ENCODE measurements at regions not wholly inside any gene's neighbourhood (a gene's known extent, or its start where the extent isn't known, plus 50 kb on each side); places are given as distances from the start of the nearest gene placed in this dataset.

DNA sequence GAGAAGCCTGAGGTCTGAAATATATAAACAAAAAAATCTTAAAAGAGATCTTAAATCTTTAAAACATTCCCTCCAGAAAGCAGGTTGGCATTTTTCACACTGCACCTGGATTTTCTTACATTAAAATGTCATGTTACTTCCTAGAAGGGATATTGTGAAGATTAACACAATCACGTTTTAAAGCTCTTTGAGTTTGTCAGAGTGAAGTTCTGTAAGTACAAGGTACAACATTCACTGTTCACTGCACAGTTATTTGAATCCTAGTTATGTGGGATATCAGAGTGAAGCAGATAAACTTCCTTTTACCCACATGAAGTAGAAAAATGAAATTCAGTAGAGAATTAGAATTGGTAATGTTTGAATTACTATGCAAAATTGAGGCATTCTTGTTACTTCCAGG is 353.6 kb upstream of the RGMB start:
- H2AFZ ChIP-seq (replicated peaks; ENCODE audit: low read length, poor library complexity), result no peak overlapping the region
- CTCF ChIA-PET, result no interaction called here
- in situ Hi-C loops (cut with MboI; ENCODE audit: low sequenced_read_pairs), result no loop called here

More for the DNA sequence above, 353.6 kb upstream of the RGMB start:
- WGBS, 2 experiments (ENCODE audit: extremely low coverage in 2 of 2, insufficient read length in 1 of 2), result no CpG with 5 or more reads among the region's 1 CpG
- H3K9ac ChIP-seq (ENCODE audit: low read depth, low read length), result no peak overlapping the region
- no peak overlapping the region; the same call in 1 of the 2 replicates for H3K56ac ChIP-seq (ENCODE audit: extremely low read depth, insufficient read depth, low read length)
- H4K20me1 ChIP-seq (ENCODE audit: insufficient read depth, low read length), result no peaks in the 10 kb centered on the region
- H3K23ac ChIP-seq (ENCODE audit: low read depth, low read length), result no peak overlapping the region
- no peak overlapping the region for H3K4me3 ChIP-seq (ENCODE audit: insufficient read depth, low read depth, low read length)
- no peak overlapping the region for H3K4ac ChIP-seq (ENCODE audit: low read depth, low read length)
- H3K4me2 ChIP-seq (ENCODE audit: low read depth, low read length), result no peak overlapping the region
- intact Hi-C loops (cut with micrococcal nuclease) (no loop called here), dilution Hi-C loops (cut with HindIII; ENCODE audit: low sequenced_read_pairs, unreplicated experiment) (no loop called here)
- peaks cover 2% of the 10 kb centered on the region; the same call in 1 of the 2 replicates for H3K9me1 ChIP-seq (ENCODE audit: insufficient read depth, low read length)
- peaks cover 9% of the 10 kb centered on the region; the same call in 1 of the 2 replicates for H3K4me1 ChIP-seq (ENCODE audit: control insufficient read depth, insufficient read depth, low read length)
- no peak for ATAC-seq (ENCODE audit: low read depth)
- DNase-seq, result no peak
- TF ChIP-seq, protein P1, sequence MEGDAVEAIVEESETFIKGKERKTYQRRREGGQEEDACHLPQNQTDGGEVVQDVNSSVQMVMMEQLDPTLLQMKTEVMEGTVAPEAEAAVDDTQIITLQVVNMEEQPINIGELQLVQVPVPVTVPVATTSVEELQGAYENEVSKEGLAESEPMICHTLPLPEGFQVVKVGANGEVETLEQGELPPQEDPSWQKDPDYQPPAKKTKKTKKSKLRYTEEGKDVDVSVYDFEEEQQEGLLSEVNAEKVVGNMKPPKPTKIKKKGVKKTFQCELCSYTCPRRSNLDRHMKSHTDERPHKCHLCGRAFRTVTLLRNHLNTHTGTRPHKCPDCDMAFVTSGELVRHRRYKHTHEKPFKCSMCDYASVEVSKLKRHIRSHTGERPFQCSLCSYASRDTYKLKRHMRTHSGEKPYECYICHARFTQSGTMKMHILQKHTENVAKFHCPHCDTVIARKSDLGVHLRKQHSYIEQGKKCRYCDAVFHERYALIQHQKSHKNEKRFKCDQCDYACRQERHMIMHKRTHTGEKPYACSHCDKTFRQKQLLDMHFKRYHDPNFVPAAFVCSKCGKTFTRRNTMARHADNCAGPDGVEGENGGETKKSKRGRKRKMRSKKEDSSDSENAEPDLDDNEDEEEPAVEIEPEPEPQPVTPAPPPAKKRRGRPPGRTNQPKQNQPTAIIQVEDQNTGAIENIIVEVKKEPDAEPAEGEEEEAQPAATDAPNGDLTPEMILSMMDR (conservative IDR thresholded peaks at IDR 0.05; ENCODE audit: low read depth, low read length), result no peak
- H2AK9ac ChIP-seq (replicated peaks; ENCODE audit: low read depth, low read length, poor library complexity), result no peak overlapping the region
- no peaks in the 10 kb centered on the region for H3K36me3 ChIP-seq (ENCODE audit: control insufficient read depth, insufficient read depth, low read length)
- no peaks in the 10 kb centered on the region for H3K9me3 ChIP-seq (ENCODE audit: control insufficient read depth, insufficient read depth, low read length)
- H4K5ac ChIP-seq (ENCODE audit: low read depth, low read length), result no peak overlapping the region; the same call in 1 of the 2 replicates
- no peaks in the 10 kb centered on the region for H3K79me1 ChIP-seq (ENCODE audit: low read depth in 1 of 2, low read length in 2 of 2)
- no peak overlapping the region for H4K91ac ChIP-seq (ENCODE audit: insufficient read depth, low read depth, low read length)
- no peak overlapping the region for H3K27ac ChIP-seq (ENCODE audit: insufficient read depth, low read length)
- no peak overlapping the region for H2BK15ac ChIP-seq (ENCODE audit: low read depth, low read length)
- H4K8ac ChIP-seq (ENCODE audit: low read depth in 2 of 2, low read length in 2 of 2), result no peak overlapping the region
- BruUV-seq (replicated peaks), result no TSS peak
- H3K18ac ChIP-seq (ENCODE audit: low read depth, low read length), result no peak overlapping the region; the same call in 1 of the 2 replicates
- no peak overlapping the region for H2BK20ac ChIP-seq (ENCODE audit: low read depth, low read length)
- no peak overlapping the region for H3K14ac ChIP-seq (replicated peaks; ENCODE audit: low read depth, low read length)
- no peaks in the 10 kb centered on the region for H3K27me3 ChIP-seq (ENCODE audit: control insufficient read depth, insufficient read depth, low read length)
- no peak overlapping the region for H2AK5ac ChIP-seq (ENCODE audit: low read depth, low read length)
- H2BK5ac ChIP-seq (ENCODE audit: low read depth, low read length, poor library complexity, severe bottlenecking), result no peak overlapping the region
- H2BK120ac ChIP-seq (ENCODE audit: low read depth, low read length), result no peak overlapping the region
- POLR2A ChIA-PET (ENCODE audit: unreplicated experiment), result no interaction called here
